ENCODE measurements at regions not wholly inside any gene's neighbourhood (a gene's known extent, or its start where the extent isn't known, plus 50 kb on each side); places are given as distances from the start of the nearest gene placed in this dataset.
"Not testable (repeated sequence)": the region's sequence is repeated elsewhere in the genome, so short reads cannot be mapped to it uniquely, and the experiment has no call there.

- no peak overlapping the region for H3K27ac ChIP-seq
- no peak for TF ChIP-seq CTCF (conservative IDR thresholded peaks at IDR 0.05; ENCODE audit: low read depth, low read length)
- H3K79me2 ChIP-seq (ENCODE audit: insufficient read depth, low read depth) = no peaks in the 10 kb centered on the region
- H3K4me3 ChIP-seq (IDR thresholded peaks at IDR 0.05; ENCODE audit: insufficient read depth, low read depth, low read length) = no peak overlapping the region
- H3K9ac ChIP-seq = no peak overlapping the region
- no peak overlapping the region for H2AFZ ChIP-seq (ENCODE audit: low read depth)
- H3K4me1 ChIP-seq (ENCODE audit: low read depth, poor library complexity, severe bottlenecking) = peaks cover 32% of the 10 kb centered on the region
- no peak overlapping the region for H3K4me2 ChIP-seq
- H4K20me1 ChIP-seq (ENCODE audit: insufficient read depth) = no peaks in the 10 kb centered on the region
- H3K27me3 ChIP-seq (ENCODE audit: insufficient read depth, low read depth) = no peaks in the 10 kb centered on the region
- no peaks in the 10 kb centered on the region for H3K36me3 ChIP-seq (ENCODE audit: insufficient read depth)
Observed at GRCh38 chr15:75114327-75114726, 87.4 kb upstream of the C15orf39 start.

GRCh38 chr15:75114796-75115195 lies 86.9 kb upstream of the C15orf39 start:
- no peak overlapping the region for H3K9ac ChIP-seq
- no peaks in the 10 kb centered on the region for H4K20me1 ChIP-seq (ENCODE audit: insufficient read depth)
- H3K27me3 ChIP-seq (ENCODE audit: insufficient read depth, low read depth) = no peaks in the 10 kb centered on the region
- H3K36me3 ChIP-seq (ENCODE audit: insufficient read depth) = no peaks in the 10 kb centered on the region
- H3K27ac ChIP-seq = no peak overlapping the region
- no peak overlapping the region for H2AFZ ChIP-seq (ENCODE audit: low read depth)
- H3K4me3 ChIP-seq (IDR thresholded peaks at IDR 0.05; ENCODE audit: insufficient read depth, low read depth, low read length) = no peak overlapping the region
- no peak overlapping the region for H3K4me2 ChIP-seq
- no peak for TF ChIP-seq CTCF (conservative IDR thresholded peaks at IDR 0.05; ENCODE audit: low read depth, low read length)
- no peaks in the 10 kb centered on the region for H3K79me2 ChIP-seq (ENCODE audit: insufficient read depth, low read depth)
- peaks cover 27% of the 10 kb centered on the region for H3K4me1 ChIP-seq (ENCODE audit: low read depth, poor library complexity, severe bottlenecking)

DNA sequence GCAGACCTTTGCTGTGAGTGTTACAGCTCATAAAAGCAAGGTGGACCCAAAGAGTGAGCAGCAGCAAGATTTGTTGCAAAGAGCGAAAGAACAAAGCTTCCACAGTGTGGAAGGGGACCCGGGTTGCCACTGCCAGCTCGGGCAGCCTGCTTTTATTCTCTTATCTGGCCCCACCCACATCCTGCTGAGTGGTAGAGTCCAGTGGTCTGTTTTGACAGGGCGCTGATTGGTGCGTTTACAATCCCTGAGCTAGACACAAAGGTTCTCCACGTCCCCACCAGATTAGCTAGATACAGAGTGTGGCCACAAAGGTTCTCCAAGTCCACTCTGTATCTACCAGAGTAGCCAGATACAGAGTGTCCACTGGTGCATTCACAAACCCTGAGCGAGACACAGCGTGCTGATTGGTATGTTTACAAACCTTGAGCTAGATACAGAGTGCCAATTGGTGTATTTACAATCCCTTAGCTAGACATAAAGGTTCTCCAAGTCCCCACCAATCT lies 86.2 kb upstream of the C15orf39 start:
- H3K36me3 ChIP-seq (ENCODE audit: insufficient read depth); H4K20me1 ChIP-seq (ENCODE audit: insufficient read depth); H3K27ac ChIP-seq; H3K9ac ChIP-seq; H3K79me2 ChIP-seq (ENCODE audit: insufficient read depth, low read depth); H2AFZ ChIP-seq (ENCODE audit: low read depth); H3K4me2 ChIP-seq; H3K27me3 ChIP-seq (ENCODE audit: insufficient read depth, low read depth); H3K4me3 ChIP-seq (IDR thresholded peaks at IDR 0.05; ENCODE audit: insufficient read depth, low read depth, low read length): not testable (repeated sequence)
- H3K4me1 ChIP-seq (ENCODE audit: low read depth, poor library complexity, severe bottlenecking) = peaks cover 20% of the 10 kb centered on the region

DNA sequence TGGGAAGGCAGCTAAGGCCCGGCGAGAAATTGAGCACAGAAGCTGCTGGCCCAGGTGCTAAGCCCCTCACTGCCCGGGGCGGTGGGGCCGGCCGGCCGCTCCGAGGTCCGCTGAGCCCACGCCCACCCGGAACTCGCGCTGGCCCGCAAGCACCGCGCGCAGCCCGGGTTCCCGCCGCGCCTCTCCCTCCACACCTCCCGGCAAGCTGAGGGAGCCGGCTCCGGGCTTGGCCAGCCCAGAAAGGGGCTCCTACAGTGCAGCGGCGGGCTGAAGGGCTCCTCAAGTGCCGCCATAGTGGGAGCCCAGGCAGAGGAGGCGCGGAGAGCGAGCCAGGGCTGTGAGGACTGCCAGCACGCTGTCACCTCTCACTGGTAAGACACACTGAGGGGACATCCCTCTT lies 85.5 kb upstream of the C15orf39 start:
- H3K79me2 ChIP-seq (ENCODE audit: insufficient read depth, low read depth); H3K27me3 ChIP-seq (ENCODE audit: insufficient read depth, low read depth); H3K4me2 ChIP-seq; H2AFZ ChIP-seq (ENCODE audit: low read depth); H3K4me3 ChIP-seq (IDR thresholded peaks at IDR 0.05; ENCODE audit: insufficient read depth, low read depth, low read length); H3K27ac ChIP-seq; H4K20me1 ChIP-seq (ENCODE audit: insufficient read depth); H3K9ac ChIP-seq; H3K36me3 ChIP-seq (ENCODE audit: insufficient read depth): not testable (repeated sequence)
- H3K4me1 ChIP-seq (ENCODE audit: low read depth, poor library complexity, severe bottlenecking) = peaks cover 20% of the 10 kb centered on the region

- no peak overlapping the region for H3K4me3 ChIP-seq (IDR thresholded peaks at IDR 0.05; ENCODE audit: insufficient read depth, low read depth, low read length)
- TF ChIP-seq CTCF (conservative IDR thresholded peaks at IDR 0.05; ENCODE audit: low read depth, low read length) = no peak
- H3K27me3 ChIP-seq (ENCODE audit: insufficient read depth, low read depth) = no peaks in the 10 kb centered on the region
- H3K9ac ChIP-seq = no peak overlapping the region
- no peaks in the 10 kb centered on the region for H4K20me1 ChIP-seq (ENCODE audit: insufficient read depth)
- peaks cover 12% of the 10 kb centered on the region for H3K4me1 ChIP-seq (ENCODE audit: low read depth, poor library complexity, severe bottlenecking)
- no peak overlapping the region for H3K4me2 ChIP-seq
- H3K79me2 ChIP-seq (ENCODE audit: insufficient read depth, low read depth) = no peaks in the 10 kb centered on the region
- H3K27ac ChIP-seq = no peak overlapping the region
- no peaks in the 10 kb centered on the region for H3K36me3 ChIP-seq (ENCODE audit: insufficient read depth)
- H2AFZ ChIP-seq (ENCODE audit: low read depth) = no peak overlapping the region
Observed at GRCh38 chr15:75117993-75118392, 83.7 kb upstream of the C15orf39 start.

DNA sequence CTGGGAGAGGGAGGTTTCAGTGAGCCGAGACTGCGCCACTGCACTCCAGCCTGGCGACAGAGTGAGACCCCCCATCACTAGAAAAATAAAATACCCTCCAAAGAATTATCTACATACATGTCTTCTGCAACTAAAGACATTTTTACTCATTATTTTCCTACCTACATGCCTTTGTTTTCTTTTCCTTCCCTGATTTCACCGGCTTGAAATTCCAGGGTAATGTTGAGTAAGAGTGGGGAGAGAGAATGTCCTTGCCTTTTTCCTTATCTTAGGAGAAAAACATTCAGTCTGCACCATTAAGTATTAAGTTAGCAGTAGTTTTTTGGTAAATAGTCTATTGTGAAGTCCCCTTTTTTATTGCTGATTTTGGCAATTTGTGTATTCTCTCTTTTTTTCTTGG lies 82.4 kb upstream of the C15orf39 start:
- H3K27ac ChIP-seq; H3K27me3 ChIP-seq (ENCODE audit: insufficient read depth, low read depth); H3K4me3 ChIP-seq (IDR thresholded peaks at IDR 0.05; ENCODE audit: insufficient read depth, low read depth, low read length); H2AFZ ChIP-seq (ENCODE audit: low read depth); H3K79me2 ChIP-seq (ENCODE audit: insufficient read depth, low read depth); H3K36me3 ChIP-seq (ENCODE audit: insufficient read depth); H3K9ac ChIP-seq; H3K4me2 ChIP-seq; H4K20me1 ChIP-seq (ENCODE audit: insufficient read depth): not testable (repeated sequence)
- peaks cover 20% of the 10 kb centered on the region for H3K4me1 ChIP-seq (ENCODE audit: low read depth, poor library complexity, severe bottlenecking)

Measured in KMS-11 (cell line).